ENCODE measurements at regions not wholly inside any gene's neighbourhood (a gene's known extent, or its start where the extent isn't known, plus 50 kb on each side); places are given as distances from the start of the nearest gene placed in this dataset.

GRCh38 chr1:232538224-232538942 lies 91.5 kb downstream of the SIPA1L2 start:
- TF ChIP-seq CTCF (IDR thresholded peaks at IDR 0.05) (no peak), POLR2A (IDR thresholded peaks at IDR 0.05) (no peak)

Measured in Peyer's patch (tissue), 4 donors.